HG03159 (cell line): ENCODE measurements at regions not wholly inside any gene's neighbourhood (a gene's known extent, or its start where the extent isn't known, plus 50 kb on each side); places are given as distances from the start of the nearest gene placed in this dataset.
A peak's percentile ranks its signal among the peaks of the same experiment; 100 is the strongest.

ENCODE experiments used
- ATAC-seq: cut with Tn5 transposase; IDR thresholded peaks from one replicate; pipeline ENCODE4 v1.9.1; 2021; ENCODE audit warnings: mild to moderate bottlenecking, moderate library complexity; ENCODE audit not compliant: unreplicated experiment

GRCh38 chr9:99361817-99362216, 139.7 kb downstream of the SEC61B start:
- no peak for ATAC-seq

DNA sequence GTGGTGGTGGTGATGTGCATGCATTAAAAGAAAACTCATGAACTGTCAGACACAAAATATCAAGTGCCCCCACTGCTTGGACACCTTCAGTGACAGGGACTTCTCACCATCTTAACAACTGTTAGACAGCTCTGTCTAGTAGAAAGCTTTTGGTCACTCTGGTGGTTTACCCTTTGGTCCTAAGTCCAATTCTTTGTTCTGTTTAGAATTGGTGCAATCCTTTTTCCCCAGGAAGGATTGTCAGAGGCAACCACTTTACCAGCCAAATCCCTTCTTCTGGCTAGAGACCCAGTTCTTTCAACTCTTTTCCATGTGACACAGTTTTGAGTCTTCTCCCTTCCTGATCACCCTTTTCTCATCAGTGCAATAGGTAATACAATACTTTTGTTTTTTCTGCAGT, 140.2 kb downstream of the SEC61B start:
- ATAC-seq, result no peak

DNA sequence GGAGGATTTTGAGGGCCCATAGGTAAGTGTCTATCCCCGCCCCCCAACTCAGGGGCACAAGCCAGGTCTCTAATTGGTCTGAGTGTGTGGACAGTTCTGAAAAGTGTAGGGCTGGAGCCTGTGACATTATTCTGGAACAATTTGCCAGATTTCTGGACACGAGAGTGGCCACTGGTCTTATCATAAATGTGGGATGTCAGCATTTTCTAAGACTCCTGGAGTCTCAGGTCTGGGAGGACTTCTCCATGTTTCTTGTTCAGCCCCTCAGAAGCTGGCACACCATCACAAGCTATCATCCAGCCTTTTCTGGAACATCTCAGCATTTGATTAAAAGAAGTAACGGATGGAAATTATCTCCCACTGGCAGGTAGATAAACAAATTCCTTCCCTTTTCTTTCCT, 141.4 kb downstream of the SEC61B start:
- no peak for ATAC-seq

DNA sequence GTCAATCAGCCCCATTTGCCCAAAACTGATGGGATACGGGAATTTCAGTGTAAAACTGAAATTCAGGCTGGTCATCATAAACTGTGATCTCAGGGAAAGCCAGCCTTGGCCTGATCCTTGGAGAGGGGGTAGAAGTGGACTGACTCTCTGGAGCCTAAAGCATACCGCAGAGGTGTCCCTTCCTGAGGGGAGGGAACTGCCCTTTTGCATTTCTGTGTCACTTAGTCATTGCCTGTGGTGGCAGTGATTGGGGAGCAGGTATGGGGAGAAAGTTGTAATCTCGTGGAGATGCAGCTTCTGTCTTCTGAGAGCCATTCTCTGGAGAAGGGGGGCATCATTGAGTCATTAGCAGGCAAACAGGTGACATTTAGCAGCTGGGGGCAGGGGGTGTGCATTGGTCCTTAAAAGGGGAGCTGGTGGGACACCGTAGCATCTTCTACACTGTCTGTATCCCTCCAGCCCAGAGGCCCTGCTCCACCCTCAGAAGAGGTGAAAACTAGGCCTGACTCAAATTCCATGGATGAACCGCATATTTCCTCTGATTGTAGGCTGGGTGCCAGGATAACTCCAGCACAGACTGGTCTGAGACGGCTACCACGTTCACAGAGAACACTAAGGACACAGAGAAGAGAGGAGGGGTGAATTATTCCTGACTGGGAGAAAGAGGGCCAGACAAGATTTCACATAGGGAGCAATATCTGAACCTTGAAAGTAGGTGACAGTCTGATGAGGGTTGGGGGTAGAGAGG, 143.3 kb downstream of the SEC61B start:
- ATAC-seq, result no peak

DNA sequence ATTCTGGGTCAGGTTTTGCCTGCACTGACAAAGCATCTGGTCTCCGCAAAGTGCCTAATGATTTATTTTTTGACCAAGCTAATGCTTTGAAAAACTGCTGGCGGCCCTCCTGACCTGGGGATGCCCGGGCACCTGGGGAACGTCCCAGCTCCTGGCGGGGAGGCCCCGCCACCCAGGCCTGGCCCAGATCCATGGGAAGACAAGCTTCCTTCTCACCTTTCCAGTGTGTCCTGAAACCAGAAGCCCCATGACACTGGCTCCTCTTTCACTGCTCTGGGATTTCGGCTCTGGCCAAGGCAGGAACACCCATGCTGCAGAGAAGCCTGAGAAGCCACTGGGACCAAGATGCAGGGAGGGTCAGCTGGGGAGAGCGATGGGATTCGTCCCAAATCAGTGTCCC, 144.1 kb downstream of the SEC61B start:
- ATAC-seq, result no peak

GRCh38 chr9:99366621-99367020, 144.5 kb downstream of the SEC61B start:
- ATAC-seq, result no peak

DNA sequence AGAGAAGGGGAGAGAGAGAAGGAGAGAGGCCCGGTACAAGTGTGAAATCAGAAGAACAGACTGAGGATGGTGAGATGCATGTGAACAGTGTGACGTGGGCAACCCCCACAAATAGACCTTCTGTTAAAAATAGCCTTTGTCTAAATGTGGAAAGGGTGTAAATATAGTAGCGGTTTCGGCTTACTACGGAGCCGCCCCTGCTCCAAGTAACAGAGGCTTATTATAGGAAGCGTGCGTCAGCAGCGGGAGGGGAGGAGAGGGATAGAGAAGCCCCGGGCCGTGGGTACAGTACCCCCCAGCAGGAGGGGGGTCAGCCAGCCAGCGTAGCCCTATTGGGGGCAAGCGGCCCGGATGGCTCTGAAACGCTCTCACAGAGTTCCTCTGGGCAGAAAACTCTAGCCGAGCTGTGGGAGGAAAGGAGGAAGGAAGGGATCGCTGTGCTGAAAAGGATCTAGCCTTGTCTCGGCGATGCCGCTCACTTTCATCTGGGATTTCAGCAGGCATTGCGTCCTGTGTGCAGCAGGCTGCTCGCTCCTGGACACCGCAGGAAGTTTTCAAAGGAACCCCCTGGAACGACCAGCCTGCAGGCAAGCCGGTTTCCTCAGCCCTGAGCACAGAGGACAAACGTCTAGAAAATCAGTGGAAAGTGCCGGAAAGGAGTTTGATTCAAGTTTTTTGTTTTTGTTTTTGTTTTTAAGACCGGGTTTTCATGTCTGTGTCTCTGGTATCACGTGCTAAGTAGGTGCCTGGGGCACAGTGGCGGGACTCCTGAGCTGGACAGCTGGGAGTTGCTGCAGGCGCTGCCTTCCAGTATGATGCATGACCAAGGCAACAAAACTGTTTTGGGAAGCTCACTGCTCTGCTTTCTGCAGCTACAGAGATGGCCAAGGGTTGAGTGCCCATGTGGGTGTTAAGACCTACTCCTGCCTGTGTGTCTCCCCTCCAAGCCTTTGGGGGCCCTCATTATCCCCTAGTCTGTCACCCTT, 146.6 kb downstream of the SEC61B start:
- ATAC-seq, result peak; percentile 55

GRCh38 chr9:99369327-99369722, 147.2 kb downstream of the SEC61B start:
- no peak for ATAC-seq

DNA sequence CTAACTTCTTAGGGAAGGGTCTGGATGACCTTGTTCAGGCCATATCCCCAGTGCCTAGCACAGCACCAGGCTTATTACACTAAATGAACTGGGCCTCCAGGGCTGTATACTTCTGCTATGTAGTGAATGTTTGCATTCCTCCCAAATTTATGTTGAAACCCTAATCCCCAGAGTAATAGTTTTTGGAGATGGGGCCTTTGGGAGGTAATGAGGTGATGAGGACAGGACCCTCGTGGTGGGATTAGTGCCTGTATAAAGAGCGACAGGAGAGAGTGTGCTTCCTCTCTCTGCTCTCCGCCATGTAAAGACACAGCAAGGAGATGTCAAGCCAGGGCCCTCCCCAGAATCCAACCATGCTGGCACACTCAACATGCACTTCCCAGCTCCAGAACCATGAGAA, 148.3 kb downstream of the SEC61B start:
- ATAC-seq, result no peak

DNA sequence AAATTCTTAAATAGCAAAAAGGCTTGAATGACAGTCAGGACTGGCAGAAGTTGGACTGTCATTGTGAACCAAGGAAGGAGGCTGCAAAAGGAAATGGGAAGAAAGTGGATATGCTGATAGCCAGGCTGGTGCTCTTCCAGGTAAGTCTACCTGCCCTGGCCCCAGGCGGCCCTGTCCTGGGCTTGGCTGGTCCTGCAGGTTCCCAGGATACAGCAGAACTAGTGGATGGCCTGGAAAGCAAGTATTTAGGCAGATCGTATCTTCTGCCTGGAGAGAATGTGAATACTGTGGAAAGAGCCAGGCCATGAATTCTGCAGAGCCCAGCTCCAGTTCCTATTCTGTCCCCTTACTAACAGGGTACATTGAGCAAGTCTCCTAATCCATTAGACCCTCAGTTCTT, 149.3 kb downstream of the SEC61B start:
- no peak for ATAC-seq

DNA sequence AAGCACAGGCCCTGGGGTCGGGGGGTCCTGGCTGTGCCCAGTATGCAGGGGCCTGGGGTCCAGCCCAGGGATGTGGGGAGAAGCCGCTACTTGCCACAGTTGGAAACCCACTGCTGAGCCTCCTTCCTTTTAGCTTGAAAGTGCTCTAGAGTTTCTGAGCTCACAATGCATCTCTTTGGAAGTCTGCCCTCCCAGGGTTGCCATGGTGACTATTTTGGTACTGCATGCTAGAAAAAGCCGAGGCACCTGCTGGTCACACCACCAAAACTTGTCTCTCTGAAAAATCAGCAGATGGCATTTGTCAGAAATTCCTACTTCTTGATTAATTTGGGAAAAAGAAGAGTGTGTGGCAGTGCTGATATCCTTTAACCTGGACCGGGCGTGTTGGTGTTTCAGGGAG, 151.8 kb downstream of the SEC61B start:
- no peak for ATAC-seq

DNA sequence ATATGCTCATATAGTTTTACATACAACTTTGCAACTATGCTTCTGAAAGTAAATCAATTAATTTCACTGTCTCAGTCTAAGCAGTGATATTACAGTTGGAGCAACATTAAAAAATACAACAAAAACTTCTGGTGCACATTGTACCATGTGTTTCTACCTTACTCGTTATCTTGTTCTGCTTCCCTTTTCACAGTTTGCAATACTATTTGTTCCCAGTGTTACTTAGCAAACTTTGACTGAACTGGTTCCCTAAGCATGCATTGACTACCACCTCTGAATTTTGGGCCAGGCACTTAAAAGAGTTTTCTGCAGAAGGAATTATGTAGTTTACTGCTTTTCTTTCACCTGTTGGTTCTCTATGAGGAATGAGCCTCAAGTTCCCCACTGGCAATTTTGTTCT, 152.7 kb downstream of the SEC61B start:
- ATAC-seq, result no peak

DNA sequence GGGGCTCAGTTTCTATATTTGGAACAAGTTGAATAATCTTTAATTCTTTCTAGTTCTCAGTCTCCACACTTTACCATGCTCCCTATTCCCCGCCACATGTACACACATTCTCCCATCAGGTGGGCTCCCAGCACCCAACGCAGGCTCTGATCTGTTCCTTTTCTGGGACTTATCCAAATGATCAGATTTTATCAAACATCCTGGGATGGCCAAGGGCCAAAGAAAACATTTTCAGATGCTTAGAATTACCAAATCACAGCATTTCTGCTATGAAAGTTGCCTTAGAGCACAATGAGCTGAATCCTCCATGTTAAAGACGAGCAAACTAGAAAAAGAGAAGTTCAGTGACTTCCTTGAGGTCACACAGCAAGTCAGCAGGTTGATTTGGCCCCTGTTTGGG, 153.4 kb downstream of the SEC61B start:
- no peak for ATAC-seq

- no peak for ATAC-seq
These were observed 156.0 kb downstream of the SEC61B start for GRCh38 chr9:99377790-99378775.

DNA sequence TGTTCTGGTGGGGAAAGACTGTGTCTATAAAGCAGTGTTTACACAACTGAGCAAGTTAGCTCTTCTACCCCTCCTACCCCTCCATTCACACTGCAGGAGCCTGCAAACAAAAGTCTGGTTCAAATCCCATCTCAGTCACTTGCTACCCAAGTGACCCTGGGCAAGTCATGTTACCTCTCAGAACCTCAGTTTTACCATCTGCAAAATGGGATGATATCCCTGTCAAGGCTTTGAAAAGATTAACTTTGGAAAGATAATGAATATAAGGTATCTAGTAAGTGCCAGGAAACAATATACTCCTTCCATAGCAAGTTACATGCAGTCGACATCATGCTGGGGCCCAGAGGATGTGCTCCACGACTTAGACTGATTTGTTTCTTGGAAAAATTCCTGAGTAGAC, 161.5 kb downstream of the SEC61B start:
- no peak for ATAC-seq

DNA sequence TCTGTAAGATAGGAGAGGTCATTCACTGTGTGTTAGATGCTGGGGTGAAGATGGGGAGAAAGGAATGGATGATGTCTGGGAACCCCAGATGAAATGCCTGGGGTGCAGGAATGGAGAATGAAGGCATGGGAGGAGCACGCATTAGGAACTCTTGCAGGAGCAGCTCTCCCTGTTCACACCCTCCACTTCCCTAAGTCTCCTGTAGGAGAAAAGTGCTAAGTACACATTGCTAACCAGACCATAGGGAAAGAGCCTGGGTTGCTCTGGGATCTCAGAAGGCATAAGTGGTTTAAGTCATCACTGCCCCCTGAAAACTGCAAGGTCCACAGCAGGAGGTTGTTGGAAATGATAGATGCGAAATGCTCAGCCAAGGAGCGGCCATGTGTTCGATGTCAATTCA, 163.1 kb downstream of the SEC61B start:
- no peak for ATAC-seq

- ATAC-seq, result no peak
These were observed 163.8 kb downstream of the SEC61B start for GRCh38 chr9:99385814-99386279.

DNA sequence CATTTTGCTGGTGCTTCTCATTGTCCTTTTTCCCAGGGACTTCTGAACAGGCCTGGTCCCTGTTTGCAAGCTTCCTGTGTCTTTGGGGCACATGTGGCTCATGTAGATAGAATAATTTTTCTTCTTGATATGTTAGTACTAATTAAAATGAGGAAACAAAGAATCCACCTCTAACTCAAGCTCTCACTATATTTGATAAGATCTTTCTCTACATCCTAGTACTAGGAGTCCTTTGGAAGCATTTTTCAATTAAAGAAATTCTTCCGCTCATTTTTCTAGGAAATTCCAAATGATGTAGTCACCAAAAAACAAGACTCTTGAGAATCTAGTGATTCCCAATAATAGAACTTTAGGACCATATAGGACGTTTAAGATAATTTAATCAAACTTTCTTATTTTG, 165.3 kb downstream of the SEC61B start:
- ATAC-seq, result no peak

- ATAC-seq, result no peak
These were observed 167.3 kb downstream of the SEC61B start for GRCh38 chr9:99389087-99390033.
